K562 (cell line): ENCODE measurements at regions not wholly inside any gene's neighbourhood (a gene's known extent, or its start where the extent isn't known, plus 50 kb on each side); places are given as distances from the start of the nearest gene placed in this dataset.

ENCODE experiments used
- ATAC-seq: fragments of 200-7000 bp; cut with Tn5 transposase; 3 replicates; pipeline ENCODE4 v1.9.1; 2020; ENCODE audit warnings: moderate library complexity
- BruUV-seq: library from RNA; stranded (reverse); fragments of 400-500 nt; replicated peaks from 2 replicates; lab custom pipeline; 2021; lab: Mats Ljungman, UMichigan
- CTCF ChIA-PET: fragments of 300-600 bp; formaldehyde crosslinking; extraction: SDS; loops from one replicate; lab custom pipeline; 2021; ENCODE audit warnings: low intra/inter-chr PET ratio; lab: Yijun Ruan, JAX
- POLR2A ChIA-PET: fragments of 300-600, 350-650 bp; sonication (Branson Sonifier 250); formaldehyde crosslinking; extraction: SDS; loops from one replicate; lab custom pipeline; 2021; ENCODE audit warnings: antibody characterized with exemption, inconsistent platforms; lab: Yijun Ruan, JAX
- DNase-seq, 4 experiments: peaks; one replicate each; pipeline versions ENCODE4 v3.0.0 to v3.0.0-alpha.2; 2011 to 2018; ENCODE audit warnings: low spot score in 3 of 4, mixed read lengths in 3 of 4; ENCODE audit errors: extremely low read depth in 1 of 4
- FAIRE-seq: peaks from 2 replicates; lab custom pipeline; 2011; peaks lifted over from hg19 to GRCh38; lab: Jason Lieb, UNC
- H2AFZ ChIP-seq: 2 replicates; pipeline ENCODE4 v1.6.0; 2011; ENCODE audit warnings: low read depth, low read length, control low read depth, inconsistent platforms
- H3K27ac ChIP-seq: fragments of 200-600 bp; 3 replicates; pipeline ENCODE4 v1.8.0; 2011; ENCODE audit warnings: low read depth, mild to moderate bottlenecking, control low read depth, inconsistent platforms, low read length, moderate library complexity, mixed read lengths; ENCODE audit errors: extremely low read depth
- H3K27me3 ChIP-seq, 2 experiments: fragments of 300-600 bp in 1 of 2; 2 replicates in 1 of 2; 3 replicates in 1 of 2; pipeline versions ENCODE4 v1.6.0 to v1.8.0; 2011; ENCODE audit warnings: inconsistent platforms in 2 of 2, low read length in 2 of 2, mild to moderate bottlenecking in 1 of 2, mixed read lengths in 1 of 2, moderate library complexity in 1 of 2; ENCODE audit not compliant: control insufficient read depth in 2 of 2, insufficient read depth in 2 of 2
- H3K36me3 ChIP-seq: fragments of 300-600 bp; 3 replicates; pipeline ENCODE4 v1.8.0; 2011; ENCODE audit warnings: mild to moderate bottlenecking, low read length, inconsistent platforms; ENCODE audit not compliant: control insufficient read depth, insufficient read depth
- H3K4me1 ChIP-seq, 2 experiments: fragments of 200-600 bp in 1 of 2; replicated peaks in 1 of 2; 2 replicates in 1 of 2; 3 replicates in 1 of 2; pipeline versions ENCODE4 v1.5.1 to v1.8.0; 2011; ENCODE audit warnings: inconsistent platforms in 2 of 2, low read length in 2 of 2, mild to moderate bottlenecking in 1 of 2, mixed read lengths in 1 of 2, moderate library complexity in 1 of 2; ENCODE audit not compliant: control insufficient read depth in 2 of 2, insufficient read depth in 2 of 2
- H3K4me2 ChIP-seq: 2 replicates; pipeline ENCODE4 v1.6.1; 2011; ENCODE audit warnings: low read length, control low read depth, inconsistent platforms, mixed read lengths; ENCODE audit not compliant: insufficient read depth
- H3K4me3 ChIP-seq: fragments of 200-600 bp; sonication (generic), shearing (Covaris generic); 2 replicates; pipeline ENCODE4 v1.5.1; 2016; ENCODE audit warnings: control low read depth, inconsistent platforms
- H3K79me2 ChIP-seq: fragments of 200-600 bp; 3 replicates; pipeline ENCODE4 v1.8.0; 2011; ENCODE audit warnings: low read length, inconsistent platforms; ENCODE audit not compliant: control insufficient read depth, insufficient read depth
- H3K9ac ChIP-seq, 2 experiments: 2 replicates each; pipeline versions ENCODE4 v1.6.0 to v1.6.1; 2011; ENCODE audit warnings: low read depth in 2 of 2, low read length in 2 of 2, control low read depth in 1 of 2, inconsistent platforms in 1 of 2, mild to moderate bottlenecking in 1 of 2, mixed read lengths in 1 of 2; ENCODE audit not compliant: insufficient read depth in 1 of 2
- H3K9me1 ChIP-seq: one replicate; pipeline ENCODE4 v1.6.0; 2011; ENCODE audit warnings: inconsistent platforms, mild to moderate bottlenecking, low read length, moderate library complexity; ENCODE audit not compliant: control insufficient read depth, insufficient read depth
- H3K9me3 ChIP-seq: replicated peaks from 2 replicates; pipeline ENCODE4 v1.5.1; 2011; ENCODE audit warnings: low read depth, low read length, inconsistent platforms; ENCODE audit not compliant: control insufficient read depth, insufficient read depth
- H4K20me1 ChIP-seq: replicated peaks from 2 replicates; pipeline ENCODE4 v1.6.1; 2011; ENCODE audit warnings: low read length, inconsistent platforms, mixed read lengths; ENCODE audit not compliant: control insufficient read depth, insufficient read depth
- CHAMP1 ChIP-seq: fragments of 450-650 bp; IDR thresholded peaks from 2 replicates; pipeline ENCODE4 v1.6.1; 2016; ENCODE audit warnings: mild to moderate bottlenecking
- DNMT1 ChIP-seq: fragments of 450-650 bp; IDR thresholded peaks from 2 replicates; pipeline ENCODE4 v1.6.1; 2016; ENCODE audit warnings: antibody characterized with exemption, mild to moderate bottlenecking
- FOXK1 ChIP-seq: sonication (generic); formaldehyde crosslinking; IDR thresholded peaks from 2 replicates; pipeline ENCODE4 v1.8.0; 2022; ENCODE audit warnings: missing genetic modification reagents, mild to moderate bottlenecking, borderline replicate concordance
- HLTF ChIP-seq: fragments of 450-650 bp; IDR thresholded peaks from 2 replicates; pipeline ENCODE4 v1.6.1; 2016
- HNRNPLL ChIP-seq: fragments of 200-400 bp; formaldehyde crosslinking; IDR thresholded peaks from 2 replicates; pipeline ENCODE4 v1.6.1; 2017; ENCODE audit warnings: low read length, low read depth, mild to moderate bottlenecking; ENCODE audit not compliant: poor library complexity, severe bottlenecking
- SIN3B ChIP-seq: fragments of 450-650 bp; IDR thresholded peaks from 2 replicates; pipeline ENCODE4 v1.6.1; 2017; ENCODE audit warnings: low read depth, mild to moderate bottlenecking, moderate library complexity
- STAT5A ChIP-seq: IDR thresholded peaks from 2 replicates; pipeline ENCODE4 v1.6.1; 2012; ENCODE audit warnings: low read length, inconsistent platforms, borderline replicate concordance
- YBX1 ChIP-seq: fragments of 450-650 bp; IDR thresholded peaks from 2 replicates; pipeline ENCODE4 v1.7.1; 2016; ENCODE audit warnings: mild to moderate bottlenecking
- YY1 ChIP-seq, 3 experiments: IDR thresholded peaks; 2 replicates each; pipeline ENCODE4 v1.6.1; 2011; ENCODE audit warnings: low read length in 2 of 3, mild to moderate bottlenecking in 2 of 3, moderate library complexity in 2 of 3, borderline replicate concordance in 1 of 3, control low read depth in 1 of 3, low read depth in 1 of 3; ENCODE audit not compliant: insufficient read depth in 3 of 3, insufficient replicate concordance in 2 of 3, control insufficient read depth in 1 of 3, insufficient read length in 1 of 3; ENCODE audit errors: extremely low read depth in 1 of 3
- ZBTB33 ChIP-seq: sonication (generic); formaldehyde crosslinking; IDR thresholded peaks from 2 replicates; pipeline ENCODE4 v1.8.1; 2023; ENCODE audit warnings: mild to moderate bottlenecking, missing genetic modification reagents
- ZNF764 ChIP-seq: fragments of 250-450 bp; sonication (Bioruptor Pico); IDR thresholded peaks from 2 replicates; pipeline ENCODE4 v1.4.0; 2020; ENCODE audit warnings: low read depth, mild to moderate bottlenecking, moderate library complexity
- WGBS: fragments of 100-300 bp; shearing (Covaris generic); methylation state at CpG from one replicate; pipeline ENCODE4 v1.1.6; 2016; ENCODE audit warnings: low coverage, mixed read lengths; ENCODE audit not compliant: insufficient coverage; ENCODE audit errors: missing lambda C conversion rate; 5-methylcytosine and 5-hydroxymethylcytosine counted together
- in situ Hi-C: fragments of 300-500 bp; cut with MboI; formaldehyde crosslinking; loops from 4 replicates; pipeline ENCODE4 v1.15.0; 2018; ENCODE audit warnings: inconsistent platforms, mixed read lengths
- intact Hi-C: fragments of 100-400 bp; cut with micrococcal nuclease; formaldehyde crosslinking; loops from 2 replicates; pipeline ENCODE4 v1.14.2; 2022

- TF ChIP-seq ZBTB33 (CRISPR knock-in tag) (no peak), CHAMP1 (no peak)
Measured at GRCh38 chr7:49093218-49093617, 168.9 kb downstream of the CDC14C start (continued).

GRCh38 chr7:49094866-49095265 is 170.5 kb downstream of the CDC14C start:
- no peak for ATAC-seq
- POLR2A ChIA-PET, result interaction anchor here (0.6 kb wide), 1 partner anchor 151 kb away, joined by 4 read pairs; no protein-coding TSS in a partner anchor
- H2AFZ ChIP-seq, result no peak overlapping the region
- no peaks in the 10 kb centered on the region for H3K9me3 ChIP-seq
- H4K20me1 ChIP-seq, result no peaks in the 10 kb centered on the region
- H3K9ac ChIP-seq, result no peak overlapping the region
- FAIRE-seq, result no peak
- in situ Hi-C loops, result no loop called here
- CTCF ChIA-PET, result no interaction called here
- no peak for TF ChIP-seq HLTF
- TF ChIP-seq YBX1, result no peak
- no peak for TF ChIP-seq SIN3B
- TF ChIP-seq DNMT1, result no peak
- TF ChIP-seq YY1 (IDR thresholded peaks at IDR 0.05; ENCODE audit: borderline replicate concordance in 1 of 3, control insufficient read depth in 1 of 3, extremely low read depth in 1 of 3, insufficient read depth in 3 of 3, insufficient read length in 1 of 3, insufficient replicate concordance in 2 of 3, low read depth in 1 of 3, low read length in 2 of 3), result no peak
- TF ChIP-seq FOXK1 (CRISPR knock-in tag), result no peak
- TF ChIP-seq ZNF764 (CRISPR knock-in tag), result no peak
- no peak for TF ChIP-seq HNRNPLL
- TF ChIP-seq STAT5A, result no peak
- intact Hi-C loops, result no loop called here
- no peaks in the 10 kb centered on the region for H3K27me3 ChIP-seq
- H3K4me3 ChIP-seq, result no peak overlapping the region
- no TSS peak for BruUV-seq
- no peak for DNase-seq
- H3K36me3 ChIP-seq, result no peaks in the 10 kb centered on the region
- no peaks in the 10 kb centered on the region for H3K9me1 ChIP-seq
- H3K4me1 ChIP-seq, result no peaks in the 10 kb centered on the region
- H3K79me2 ChIP-seq, result no peaks in the 10 kb centered on the region
- no peak overlapping the region for H3K4me2 ChIP-seq
- no peak overlapping the region for H3K27ac ChIP-seq
- 0% methylated on average over 2 of the region's 2 CpGs for WGBS
